ENCODE measurements at regions not wholly inside any gene's neighbourhood (a gene's known extent, or its start where the extent isn't known, plus 50 kb on each side); places are given as distances from the start of the nearest gene placed in this dataset.

DNA sequence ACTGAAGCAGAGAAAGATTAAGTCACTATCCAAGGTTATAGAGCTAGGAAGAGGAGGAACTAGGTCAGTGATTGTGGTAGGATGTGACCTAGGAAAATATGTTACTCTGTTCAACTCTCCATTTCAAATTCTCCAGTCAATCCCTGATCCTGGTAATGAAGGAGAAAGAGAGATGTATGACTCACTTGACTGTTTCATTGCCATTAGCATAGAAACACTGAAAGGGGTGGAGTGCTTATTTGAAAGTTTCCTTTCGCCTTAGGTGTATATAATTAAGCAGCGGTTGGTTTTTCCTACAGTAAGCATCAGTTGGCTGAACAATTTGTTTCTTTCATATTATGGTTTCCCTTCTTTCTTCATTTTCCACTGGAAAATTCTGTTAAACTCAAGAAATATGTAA is 198.1 kb upstream of the CSNK1A1L start:
- no peak for TF ChIP-seq CTCF (IDR thresholded peaks at IDR 0.05)
- TF ChIP-seq POLR2A (IDR thresholded peaks at IDR 0.05) = no peak
